ENCODE measurements at regions not wholly inside any gene's neighbourhood (a gene's known extent, or its start where the extent isn't known, plus 50 kb on each side); places are given as distances from the start of the nearest gene placed in this dataset.

GRCh38 chr18:56035546-56035945, 447.6 kb upstream of the TCF4 start:
- Histone ChIP-seq H3K4me1 (ENCODE audit: insufficient read depth, low read length) (no peaks in the 10 kb centered on the region), H3K9me3 (ENCODE audit: low read depth, low read length) (no peaks in the 10 kb centered on the region)

GRCh38 chr18:56034949-56035348, 447.0 kb upstream of the TCF4 start:
- Histone ChIP-seq H3K4me1 (ENCODE audit: insufficient read depth, low read length) (no peaks in the 10 kb centered on the region), H3K9me3 (ENCODE audit: low read depth, low read length) (no peaks in the 10 kb centered on the region), H3K4me3 (ENCODE audit: low read length) (no peak overlapping the region), H3K27me3 (ENCODE audit: insufficient read depth, low read length) (no peaks in the 10 kb centered on the region)

More at GRCh38 chr18:56035546-56035945, 447.6 kb upstream of the TCF4 start:
- H3K4me3 ChIP-seq (ENCODE audit: low read length), result no peak overlapping the region
- no peaks in the 10 kb centered on the region for H3K27me3 ChIP-seq (ENCODE audit: insufficient read depth, low read length)

GRCh38 chr18:56030060-56030459, 442.1 kb upstream of the TCF4 start:
- no peaks in the 10 kb centered on the region for H3K9me3 ChIP-seq (ENCODE audit: low read depth, low read length)
- H3K4me3 ChIP-seq (ENCODE audit: low read length), result no peak overlapping the region
- no peaks in the 10 kb centered on the region for H3K27me3 ChIP-seq (ENCODE audit: insufficient read depth, low read length)
- H3K4me1 ChIP-seq (ENCODE audit: insufficient read depth, low read length), result no peaks in the 10 kb centered on the region

DNA sequence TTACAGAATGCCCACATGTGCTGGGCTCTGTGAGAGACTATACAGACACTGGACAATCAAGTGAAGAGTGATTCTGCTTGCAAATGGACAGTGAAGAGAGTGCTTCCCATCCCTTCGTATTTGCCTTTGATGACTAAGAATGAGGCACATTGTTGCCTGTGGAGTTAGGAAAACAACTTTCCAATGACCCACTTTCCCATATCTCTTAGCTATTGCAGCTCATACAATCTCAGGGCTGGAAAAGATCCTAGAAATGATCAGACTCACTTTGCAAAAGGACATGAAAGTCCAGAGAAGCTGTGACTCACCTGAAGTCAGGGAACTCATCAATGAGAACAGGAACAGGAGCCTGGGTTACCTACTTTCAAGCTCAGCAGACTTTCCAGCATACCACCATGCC, 440.5 kb upstream of the TCF4 start:
- Histone ChIP-seq H3K4me3 (ENCODE audit: low read length) (no peak overlapping the region), H3K4me1 (ENCODE audit: insufficient read depth, low read length) (no peaks in the 10 kb centered on the region), H3K9me3 (ENCODE audit: low read depth, low read length) (no peaks in the 10 kb centered on the region), H3K27me3 (ENCODE audit: insufficient read depth, low read length) (no peaks in the 10 kb centered on the region)

- no peak overlapping the region for H3K4me3 ChIP-seq (ENCODE audit: low read length)
Measured at GRCh38 chr18:56026509-56026908, 438.5 kb upstream of the TCF4 start.

GRCh38 chr18:56021809-56022195, 433.8 kb upstream of the TCF4 start:
- H3K9me3 ChIP-seq (ENCODE audit: low read depth, low read length), result no peaks in the 10 kb centered on the region
- H3K4me1 ChIP-seq (ENCODE audit: insufficient read depth, low read length), result no peaks in the 10 kb centered on the region
- H3K27me3 ChIP-seq (ENCODE audit: insufficient read depth, low read length), result no peaks in the 10 kb centered on the region
- H3K4me3 ChIP-seq (ENCODE audit: low read length), result no peak overlapping the region

More at GRCh38 chr18:56026509-56026908, 438.5 kb upstream of the TCF4 start:
- H3K4me1 ChIP-seq (ENCODE audit: insufficient read depth, low read length), result no peaks in the 10 kb centered on the region
- H3K27me3 ChIP-seq (ENCODE audit: insufficient read depth, low read length), result no peaks in the 10 kb centered on the region
- H3K9me3 ChIP-seq (ENCODE audit: low read depth, low read length), result no peaks in the 10 kb centered on the region

DNA sequence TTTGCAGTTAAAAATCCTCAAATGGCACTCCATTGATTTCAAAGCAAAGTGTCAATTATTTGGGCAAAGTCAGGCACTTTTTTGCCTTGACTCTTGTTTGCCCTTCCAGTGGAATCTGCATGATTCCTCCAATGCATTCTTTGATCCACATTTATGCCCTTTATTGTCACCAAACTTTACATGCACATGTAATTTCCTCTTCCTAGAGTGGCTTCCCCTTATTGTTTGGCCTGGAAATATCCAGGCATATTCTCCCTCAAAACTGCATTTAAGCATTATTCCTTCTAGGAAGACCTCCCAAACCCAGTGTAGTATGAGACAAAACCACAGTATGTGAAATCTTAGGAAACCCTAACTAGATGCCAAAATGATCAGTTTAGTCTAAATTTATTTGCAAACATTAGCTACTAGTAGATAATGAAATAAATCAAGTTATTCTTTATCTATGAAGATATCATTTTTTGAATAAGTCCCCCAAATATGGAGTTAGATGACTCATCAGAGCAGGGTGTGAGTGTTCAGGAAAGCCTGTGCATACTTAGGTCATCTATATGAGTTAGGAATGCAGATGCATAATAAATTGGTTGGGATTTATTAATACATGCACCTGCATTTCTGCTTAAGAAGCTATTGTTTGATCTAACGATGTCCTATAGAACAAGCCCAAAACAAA, 433.3 kb upstream of the TCF4 start:
- no peaks in the 10 kb centered on the region for H3K9me3 ChIP-seq (ENCODE audit: low read depth, low read length)
- no peaks in the 10 kb centered on the region for H3K27me3 ChIP-seq (ENCODE audit: insufficient read depth, low read length)

DNA sequence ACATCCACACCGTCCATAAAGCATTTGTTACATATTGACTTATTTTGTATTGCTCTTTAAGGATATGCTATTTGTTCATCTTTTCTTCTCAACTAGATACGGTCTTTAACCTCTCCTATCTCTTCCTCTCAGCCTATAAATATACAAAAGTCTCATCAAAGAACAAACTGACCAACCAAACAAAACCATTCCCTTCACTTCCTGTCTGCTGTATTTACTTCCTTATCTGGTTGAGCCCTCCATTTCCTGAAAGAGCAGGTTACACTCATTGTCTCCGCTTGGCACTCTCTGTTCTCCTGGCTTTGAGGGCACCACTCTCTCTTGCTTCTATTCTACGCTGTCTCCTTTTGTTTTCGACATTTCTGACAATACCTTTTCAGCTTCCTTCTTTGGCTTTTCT, 431.9 kb upstream of the TCF4 start:
- Histone ChIP-seq H3K9me3 (ENCODE audit: low read depth, low read length) (no peaks in the 10 kb centered on the region), H3K27me3 (ENCODE audit: insufficient read depth, low read length) (no peaks in the 10 kb centered on the region), H3K4me1 (ENCODE audit: insufficient read depth, low read length) (no peaks in the 10 kb centered on the region), H3K4me3 (ENCODE audit: low read length) (no peak overlapping the region)

More for the DNA sequence above, 433.3 kb upstream of the TCF4 start:
- Histone ChIP-seq H3K4me3 (ENCODE audit: low read length) (no peak overlapping the region), H3K4me1 (ENCODE audit: insufficient read depth, low read length) (no peaks in the 10 kb centered on the region)

DNA sequence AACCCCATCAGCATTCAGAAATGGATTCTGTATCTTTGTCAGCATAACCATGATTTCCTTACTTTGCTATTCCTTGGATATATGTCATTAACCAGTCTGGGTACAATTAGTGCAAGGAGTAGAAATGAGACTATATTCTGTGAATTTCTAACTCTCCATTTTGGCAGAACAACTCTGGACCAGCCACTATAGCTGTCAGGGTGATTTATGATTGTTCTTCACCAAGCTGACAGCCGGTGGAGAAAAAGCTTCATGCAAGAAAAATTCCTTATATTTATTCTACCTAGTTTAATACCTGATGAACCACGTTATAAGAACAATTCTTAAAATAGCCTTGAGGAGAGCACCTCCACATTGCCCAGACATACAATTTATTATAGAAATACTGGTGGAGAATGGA, 431.2 kb upstream of the TCF4 start:
- no peaks in the 10 kb centered on the region for H3K9me3 ChIP-seq (ENCODE audit: low read depth, low read length)

DNA sequence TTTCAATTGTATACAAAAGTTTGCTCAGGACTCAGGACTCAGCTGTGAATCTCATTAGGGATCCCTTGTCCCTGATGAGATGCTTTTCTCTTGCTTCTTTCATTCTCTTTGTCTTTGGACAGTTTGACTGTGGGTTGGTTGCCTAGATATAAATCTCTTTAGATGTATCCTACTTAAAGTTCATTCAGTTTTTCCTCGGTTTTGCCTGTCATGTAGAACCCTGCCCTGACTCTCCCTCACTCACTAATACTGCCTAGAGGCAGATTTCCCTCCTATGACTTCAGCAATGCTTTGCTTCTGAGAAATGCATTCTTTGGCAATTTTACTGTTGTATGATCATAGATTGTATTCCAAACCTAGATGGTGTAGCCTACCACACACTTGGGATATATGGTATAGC, 421.4 kb upstream of the TCF4 start:
- no peaks in the 10 kb centered on the region for H3K27me3 ChIP-seq (ENCODE audit: insufficient read depth, low read length)
- H3K9me3 ChIP-seq (ENCODE audit: low read depth, low read length), result no peaks in the 10 kb centered on the region
- H3K4me1 ChIP-seq (ENCODE audit: insufficient read depth, low read length), result no peaks in the 10 kb centered on the region
- no peak overlapping the region for H3K4me3 ChIP-seq (ENCODE audit: low read length)

More for the DNA sequence above, 431.2 kb upstream of the TCF4 start:
- H3K27me3 ChIP-seq (ENCODE audit: insufficient read depth, low read length), result no peaks in the 10 kb centered on the region
- H3K4me1 ChIP-seq (ENCODE audit: insufficient read depth, low read length), result no peaks in the 10 kb centered on the region
- no peak overlapping the region for H3K4me3 ChIP-seq (ENCODE audit: low read length)

- no peaks in the 10 kb centered on the region for H3K27me3 ChIP-seq (ENCODE audit: insufficient read depth, low read length)
- no peaks in the 10 kb centered on the region for H3K4me1 ChIP-seq (ENCODE audit: insufficient read depth, low read length)
- no peaks in the 10 kb centered on the region for H3K9me3 ChIP-seq (ENCODE audit: low read depth, low read length)
- H3K4me3 ChIP-seq (ENCODE audit: low read length), result no peak overlapping the region
Measured at GRCh38 chr18:56003720-56004088, 415.7 kb upstream of the TCF4 start.

GRCh38 chr18:56003009-56003719, 415.2 kb upstream of the TCF4 start:
- Histone ChIP-seq H3K4me1 (ENCODE audit: insufficient read depth, low read length) (no peaks in the 10 kb centered on the region), H3K9me3 (ENCODE audit: low read depth, low read length) (no peaks in the 10 kb centered on the region), H3K4me3 (ENCODE audit: low read length) (no peak overlapping the region), H3K27me3 (ENCODE audit: insufficient read depth, low read length) (no peaks in the 10 kb centered on the region)

DNA sequence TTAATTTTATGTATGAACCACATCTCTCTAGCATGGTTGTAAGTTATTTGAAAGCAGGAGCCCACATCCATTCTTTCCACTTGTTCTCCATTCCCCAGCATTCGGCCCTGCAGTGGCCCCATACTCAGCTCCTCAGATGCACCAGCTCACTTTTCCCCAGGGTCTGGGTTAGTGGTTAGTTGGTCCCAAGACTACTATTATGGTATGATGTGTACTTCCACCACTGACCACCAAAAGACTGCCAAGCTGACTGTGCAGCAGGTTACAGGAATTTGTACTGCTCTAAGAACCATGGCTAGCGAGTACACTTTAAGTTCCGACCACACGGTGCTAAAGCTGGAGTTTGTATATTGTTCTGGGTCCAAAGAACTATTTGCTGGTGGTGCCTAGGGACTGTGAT, 413.6 kb upstream of the TCF4 start:
- H3K4me1 ChIP-seq (ENCODE audit: insufficient read depth, low read length), result peaks cover 3% of the 10 kb centered on the region
- no peak overlapping the region for H3K4me3 ChIP-seq (ENCODE audit: low read length)
- no peaks in the 10 kb centered on the region for H3K27me3 ChIP-seq (ENCODE audit: insufficient read depth, low read length)
- no peaks in the 10 kb centered on the region for H3K9me3 ChIP-seq (ENCODE audit: low read depth, low read length)

DNA sequence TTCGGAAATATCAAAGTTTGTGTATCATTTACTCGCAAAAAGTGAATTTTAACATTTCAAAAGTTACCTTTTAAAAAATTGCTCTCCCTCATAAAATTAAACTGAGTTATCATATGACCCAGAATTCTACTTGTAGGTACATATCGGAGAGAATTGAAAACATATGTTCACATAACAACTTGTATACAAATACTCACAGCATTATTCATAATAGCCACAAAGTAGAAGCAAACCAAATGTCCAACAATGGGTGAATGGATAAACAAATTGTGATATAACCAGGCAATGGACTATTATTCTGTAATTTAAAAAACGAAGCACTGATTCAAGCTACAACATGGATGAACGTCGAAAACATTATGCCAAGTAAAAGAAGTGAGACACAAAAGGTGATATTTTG, 412.0 kb upstream of the TCF4 start:
- Histone ChIP-seq H3K9me3 (ENCODE audit: low read depth, low read length) (no peaks in the 10 kb centered on the region), H3K4me1 (ENCODE audit: insufficient read depth, low read length) (peaks cover 3% of the 10 kb centered on the region), H3K4me3 (ENCODE audit: low read length) (no peak overlapping the region), H3K27me3 (ENCODE audit: insufficient read depth, low read length) (no peaks in the 10 kb centered on the region)

GRCh38 chr18:55999641-56000040, 411.6 kb upstream of the TCF4 start:
- H3K4me3 ChIP-seq (ENCODE audit: low read length), result no peak overlapping the region
- H3K4me1 ChIP-seq (ENCODE audit: insufficient read depth, low read length), result peaks cover 3% of the 10 kb centered on the region
- no peaks in the 10 kb centered on the region for H3K9me3 ChIP-seq (ENCODE audit: low read depth, low read length)
- H3K27me3 ChIP-seq (ENCODE audit: insufficient read depth, low read length), result no peaks in the 10 kb centered on the region

- Histone ChIP-seq H3K4me3 (ENCODE audit: low read length) (no peak overlapping the region), H3K4me1 (ENCODE audit: insufficient read depth, low read length) (peaks cover 3% of the 10 kb centered on the region), H3K27me3 (ENCODE audit: insufficient read depth, low read length) (no peaks in the 10 kb centered on the region), H3K9me3 (ENCODE audit: low read depth, low read length) (no peaks in the 10 kb centered on the region)
Measured at GRCh38 chr18:55998801-55999385, 410.9 kb upstream of the TCF4 start.
